CD4-positive, alpha-beta T cell treated with Interleukin-17A for 1 hour (primary cell): ENCODE measurements at regions not wholly inside any gene's neighbourhood (a gene's known extent, or its start where the extent isn't known, plus 50 kb on each side); places are given as distances from the start of the nearest gene placed in this dataset.

Experiments used
- DNase-seq: peaks from one replicate; pipeline ENCODE4 v3.0.0-alpha.2; 2020

DNA sequence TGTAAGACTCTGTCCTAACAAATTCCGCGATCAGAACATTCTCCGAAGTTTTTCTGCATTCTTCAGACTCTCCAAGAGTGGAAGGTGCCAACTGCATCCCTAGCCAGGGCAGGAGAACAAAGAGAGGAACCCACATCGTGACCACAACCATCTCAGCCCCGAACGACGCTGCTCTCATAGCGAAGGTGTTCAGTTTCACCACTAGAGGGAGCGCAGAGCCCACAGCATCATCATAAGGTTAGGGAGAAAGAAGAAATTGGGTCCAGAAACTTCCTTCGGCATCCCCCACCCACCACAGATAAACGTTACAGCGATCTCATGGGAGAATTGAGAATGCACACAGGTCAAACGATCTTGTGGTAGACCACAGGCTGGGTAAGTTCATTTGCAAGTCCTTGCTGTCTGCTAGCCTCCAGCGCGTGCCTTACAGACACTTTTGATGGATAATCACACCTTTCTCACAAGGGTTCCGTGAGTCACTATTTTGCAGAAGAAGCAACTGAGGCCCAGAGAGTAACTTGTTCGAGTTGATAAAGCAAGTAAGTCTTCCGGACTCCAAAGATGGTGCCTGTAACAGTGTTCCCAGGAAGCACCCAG is 53.7 kb upstream of the ARL4C start:
- peak; percentile 67 for DNase-seq

DNA sequence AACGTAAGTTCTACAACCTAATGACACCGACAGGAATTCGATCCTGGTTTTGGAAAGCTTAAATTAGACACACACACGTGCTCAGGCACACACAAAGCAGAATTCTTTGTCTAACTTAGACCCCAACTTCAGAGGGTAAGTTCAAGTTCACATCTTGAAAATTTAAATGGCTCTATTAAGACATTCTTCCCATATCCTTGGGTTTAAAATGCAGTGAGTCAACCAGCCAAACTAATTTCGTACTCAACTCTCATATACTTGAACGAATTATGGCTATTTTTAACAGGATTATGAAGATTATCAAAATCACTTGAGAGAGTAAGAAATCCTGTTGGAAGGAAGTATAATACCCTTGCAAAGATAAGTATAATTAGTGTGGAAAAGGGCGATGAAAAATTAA is 53.2 kb upstream of the ARL4C start:
- DNase-seq: no peak

DNA sequence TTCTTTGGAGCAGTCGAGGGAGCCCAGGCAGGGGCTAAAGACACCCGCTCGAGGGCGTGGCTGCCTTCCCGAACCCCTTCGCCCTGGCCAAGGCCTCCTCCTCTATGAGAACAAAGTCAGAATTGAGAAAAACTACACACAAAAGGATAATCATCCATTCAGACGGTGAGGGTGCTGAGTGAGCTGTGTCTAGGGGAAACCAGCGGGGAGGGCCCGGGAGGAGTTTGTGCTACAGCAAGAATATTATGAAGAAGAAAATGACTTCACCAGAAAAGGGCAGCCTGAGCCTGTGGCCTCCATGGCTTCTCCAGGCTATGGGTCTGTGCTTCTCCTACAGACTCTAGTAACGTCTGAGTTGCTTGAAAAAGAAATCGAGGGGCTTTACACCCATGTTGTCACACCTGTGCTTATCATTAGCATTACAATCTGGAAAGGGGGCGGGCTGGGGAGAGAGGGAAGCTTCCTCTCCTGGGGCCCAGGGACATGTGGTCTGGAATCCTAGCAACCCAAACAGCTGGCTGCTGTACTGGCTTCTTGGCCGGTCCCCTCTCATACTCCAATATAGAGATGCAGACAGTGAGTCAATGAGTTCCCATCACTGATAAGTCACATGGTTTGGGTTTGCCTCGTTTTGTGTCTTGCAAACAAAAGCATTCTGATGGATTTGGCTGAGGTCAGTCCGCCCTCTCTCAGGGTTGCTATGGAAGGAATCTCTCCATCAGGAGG is 52.0 kb upstream of the ARL4C start:
- no peak for DNase-seq

DNA sequence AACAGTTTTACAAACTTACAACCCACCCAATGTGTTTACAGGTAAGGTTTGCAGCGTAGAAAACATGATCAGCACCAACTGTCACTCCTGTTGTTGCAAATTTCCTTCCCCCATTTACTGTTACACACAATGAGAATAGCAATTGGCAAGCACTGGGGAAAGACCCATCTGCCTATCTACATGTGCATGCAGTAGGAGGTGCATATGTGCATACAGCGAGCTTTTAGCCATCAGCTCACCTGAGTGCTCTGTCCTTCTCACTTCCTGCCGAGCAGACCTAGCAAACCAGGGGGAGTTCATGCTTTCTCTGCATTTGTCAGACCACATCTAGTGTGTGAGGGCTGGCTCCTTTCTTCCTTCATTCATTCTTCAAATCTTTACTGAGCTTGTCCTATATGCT is 49.9 kb upstream of the ARL4C start:
- DNase-seq: no peak
